HG02885 (cell line): ENCODE measurements at regions not wholly inside any gene's neighbourhood (a gene's known extent, or its start where the extent isn't known, plus 50 kb on each side); places are given as distances from the start of the nearest gene placed in this dataset.

Experiments
- ATAC-seq: cut with Tn5 transposase; IDR thresholded peaks from one replicate; pipeline ENCODE4 v1.9.1; 2021; ENCODE audit warnings: mild to moderate bottlenecking; ENCODE audit not compliant: unreplicated experiment, poor library complexity

DNA sequence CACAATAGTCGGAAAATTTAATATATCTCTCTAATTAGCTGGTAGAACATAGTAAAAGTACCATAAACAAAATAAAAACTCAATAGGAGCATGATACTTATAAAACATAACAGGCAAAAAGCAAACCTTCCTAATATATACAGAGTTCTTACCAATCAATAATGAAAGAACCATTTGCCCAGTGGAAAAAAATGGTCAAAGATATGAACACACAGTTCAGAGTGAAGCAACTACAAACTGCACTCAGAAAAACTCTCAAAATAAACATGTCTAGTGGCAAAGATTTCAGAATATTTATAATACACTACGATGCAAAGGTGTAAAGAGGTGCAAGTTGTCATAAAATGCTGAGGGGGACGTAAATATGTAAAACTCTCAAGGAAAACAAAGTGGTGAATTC is 576.2 kb upstream of the CTNND2 start:
- ATAC-seq = no peak

DNA sequence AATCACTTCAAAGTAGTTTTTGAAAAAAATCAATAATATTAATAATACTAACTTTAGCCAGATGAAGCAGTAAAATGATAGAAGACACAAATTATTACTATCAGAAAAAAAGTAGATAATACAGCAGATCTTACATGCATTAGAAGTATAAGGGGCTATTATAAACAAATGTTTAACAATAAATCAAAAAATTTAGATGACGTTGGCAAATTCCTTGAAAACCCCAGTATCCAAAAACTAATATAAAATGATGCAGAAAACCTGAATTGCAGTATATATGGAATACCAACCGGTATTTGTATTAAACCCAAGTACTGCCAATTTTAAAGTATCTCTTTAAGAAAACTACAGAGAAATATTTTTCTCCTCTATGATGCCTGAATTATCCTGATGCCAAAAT is 573.3 kb upstream of the CTNND2 start:
- no peak for ATAC-seq

DNA sequence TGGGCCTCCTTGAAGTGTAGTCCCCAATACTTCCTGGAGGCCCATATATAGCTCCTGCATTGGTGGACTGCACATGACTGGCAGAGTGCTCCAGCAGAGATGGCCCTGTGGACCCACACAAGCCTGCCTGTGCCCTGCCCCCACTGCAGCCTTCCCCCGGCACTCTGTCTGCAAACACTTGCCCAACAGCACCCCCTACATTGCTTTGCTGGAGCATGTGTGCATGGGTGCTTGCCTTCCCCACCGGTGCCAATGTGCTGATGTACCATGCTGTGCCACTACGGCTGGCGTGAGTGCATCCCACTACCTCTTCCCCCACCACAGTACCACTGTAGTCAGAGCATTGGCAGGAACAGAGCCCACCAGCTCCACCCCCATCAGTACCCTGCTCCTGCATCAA is 563.6 kb upstream of the CTNND2 start:
- no peak for ATAC-seq

DNA sequence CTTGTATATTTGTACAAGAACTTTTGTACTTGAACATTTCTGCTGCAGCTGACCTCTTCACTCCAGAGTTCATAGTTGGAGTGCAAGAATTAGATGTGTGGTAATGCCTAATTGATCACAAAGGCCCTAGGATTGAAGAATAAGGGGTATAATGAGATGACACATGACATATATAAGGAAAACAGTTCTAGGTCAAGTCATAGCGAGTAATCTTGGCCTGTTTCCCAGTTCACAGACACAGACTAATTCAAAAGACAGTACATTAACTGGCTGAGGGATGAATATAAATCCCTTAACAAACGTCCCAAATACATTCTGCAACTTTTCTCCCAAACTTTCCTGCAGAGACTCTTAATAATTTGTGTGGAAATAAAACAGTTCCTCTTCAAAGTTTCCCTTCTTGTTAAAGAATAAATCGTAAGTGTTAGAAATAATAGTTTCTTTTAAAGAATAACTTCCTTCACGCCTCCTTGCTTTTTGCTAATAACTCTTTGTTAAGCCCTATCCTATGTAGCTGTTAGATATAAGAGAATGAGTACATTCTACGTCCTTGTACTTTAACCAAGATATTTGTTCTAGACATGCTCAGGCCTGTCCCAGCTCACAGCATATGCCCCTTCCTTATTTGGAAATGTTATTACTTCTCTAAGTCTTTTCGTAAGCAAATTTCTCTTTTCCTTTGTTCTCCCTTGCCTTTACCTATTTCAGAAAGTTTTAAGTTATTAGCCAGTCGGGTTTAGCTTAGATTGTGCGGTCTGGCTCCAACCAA is 556.4 kb upstream of the CTNND2 start:
- ATAC-seq = no peak

DNA sequence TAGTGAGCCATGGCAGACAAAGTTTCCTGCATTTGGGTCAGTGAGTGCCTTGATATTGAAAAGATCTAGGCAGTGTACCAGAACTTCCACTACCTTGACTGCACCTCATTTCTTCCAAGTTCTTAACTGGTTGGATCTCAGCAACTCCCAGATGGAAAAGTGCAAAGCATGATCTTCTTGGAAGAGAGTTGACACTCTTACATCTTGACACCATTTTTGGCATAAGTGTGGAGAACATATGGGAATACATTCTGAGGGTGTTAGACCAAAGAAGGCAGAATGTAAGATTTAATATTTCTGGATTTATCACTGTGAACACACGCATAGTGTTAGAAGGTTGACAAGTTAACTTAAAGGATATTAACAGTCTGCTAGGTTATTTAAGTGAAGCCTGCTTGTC is 555.1 kb upstream of the CTNND2 start:
- ATAC-seq = no peak

DNA sequence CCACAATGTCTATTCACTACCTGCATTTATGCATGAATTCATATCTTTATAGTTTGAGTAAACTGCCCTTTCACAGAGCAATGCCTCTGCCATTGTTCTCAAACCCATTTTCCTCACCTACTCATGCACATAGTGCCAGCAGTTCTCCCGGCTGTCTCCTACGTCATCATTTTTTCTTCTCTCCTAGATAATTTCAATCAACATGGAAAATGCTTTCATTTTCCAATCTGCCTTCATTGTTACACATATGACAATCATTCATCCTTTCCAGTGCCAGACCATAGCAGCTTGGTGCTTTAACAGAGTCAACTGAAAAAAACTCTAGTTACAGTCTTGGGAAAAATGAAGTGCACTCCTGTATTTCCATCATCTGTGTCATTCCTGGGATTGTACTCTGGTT is 514.8 kb upstream of the CTNND2 start:
- no peak for ATAC-seq

DNA sequence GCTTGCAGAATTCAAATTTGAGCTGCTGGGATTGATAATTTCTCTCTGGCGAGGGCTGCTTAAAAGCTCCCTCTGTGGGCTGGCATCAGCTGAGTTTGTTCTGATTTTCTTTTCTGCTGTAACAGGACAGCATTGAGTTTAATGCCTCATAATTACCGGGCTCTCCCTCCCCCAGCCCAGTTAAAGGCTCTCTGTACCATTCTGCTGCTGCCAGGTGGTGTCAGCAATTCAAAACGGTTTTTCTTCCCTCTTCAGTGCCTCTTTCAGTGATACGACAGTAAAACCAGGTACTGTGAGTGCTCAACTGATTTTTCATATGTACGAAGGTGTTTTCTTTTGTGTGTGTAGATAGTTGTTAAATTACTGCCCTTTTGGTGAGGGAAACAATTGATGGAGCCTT is 509.3 kb upstream of the CTNND2 start:
- no peak for ATAC-seq

DNA sequence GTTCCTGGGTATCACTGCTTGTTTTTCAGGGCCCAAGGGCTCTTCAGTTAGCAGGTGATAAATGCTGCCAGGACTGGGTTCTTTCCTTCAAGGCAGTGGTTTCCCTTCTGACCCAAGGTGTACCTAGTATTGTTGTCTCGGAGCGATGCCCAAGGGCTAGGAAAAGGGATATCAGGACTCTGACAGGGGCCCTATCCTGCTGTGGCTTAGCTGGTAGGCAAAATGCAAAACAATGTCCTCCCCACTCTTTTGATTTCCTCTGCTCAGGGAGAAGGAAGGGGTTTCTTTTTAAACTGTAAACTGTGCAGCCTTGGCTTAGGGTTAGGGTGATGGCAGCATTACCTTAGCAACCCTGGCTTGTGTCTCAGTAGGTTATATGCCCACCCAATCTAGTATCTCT is 508.8 kb upstream of the CTNND2 start:
- ATAC-seq = no peak

DNA sequence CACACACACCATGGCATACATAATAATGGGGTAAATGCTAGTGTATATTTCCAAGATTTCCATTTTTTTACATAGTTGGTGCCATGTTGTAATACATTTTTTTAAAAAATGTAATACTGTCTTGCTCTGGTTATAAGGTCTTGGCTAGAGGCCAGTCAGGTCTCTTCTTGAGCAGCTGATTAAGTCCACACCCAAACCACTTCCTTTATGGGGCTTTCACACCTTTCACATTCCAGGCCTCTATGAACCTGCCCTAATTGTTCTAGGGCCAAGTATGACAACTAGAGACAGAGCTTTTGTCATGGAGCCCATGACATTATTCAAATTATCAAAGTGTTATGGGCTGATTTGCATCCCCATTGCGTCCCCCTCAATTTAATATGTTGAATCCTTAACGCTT is 495.6 kb upstream of the CTNND2 start:
- no peak for ATAC-seq

DNA sequence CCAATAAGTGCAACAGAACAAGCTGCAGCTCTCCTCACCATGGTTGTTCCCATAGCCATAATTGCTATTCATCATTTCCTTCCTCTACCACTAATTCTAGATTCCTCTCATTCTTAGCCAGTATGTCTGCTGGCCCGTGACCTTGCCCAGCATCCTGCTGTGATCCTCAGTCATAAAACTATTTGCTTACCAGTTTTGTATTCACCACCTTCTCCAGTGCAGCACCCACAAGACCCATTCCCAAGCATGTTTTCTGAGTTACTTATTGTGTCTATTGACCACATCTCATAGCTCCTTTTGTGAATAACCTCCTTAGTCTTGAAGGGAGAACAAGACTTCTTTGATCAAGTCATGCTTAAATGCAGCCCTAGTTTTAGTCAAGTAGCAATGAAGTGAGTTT is 488.0 kb upstream of the CTNND2 start:
- ATAC-seq = no peak

DNA sequence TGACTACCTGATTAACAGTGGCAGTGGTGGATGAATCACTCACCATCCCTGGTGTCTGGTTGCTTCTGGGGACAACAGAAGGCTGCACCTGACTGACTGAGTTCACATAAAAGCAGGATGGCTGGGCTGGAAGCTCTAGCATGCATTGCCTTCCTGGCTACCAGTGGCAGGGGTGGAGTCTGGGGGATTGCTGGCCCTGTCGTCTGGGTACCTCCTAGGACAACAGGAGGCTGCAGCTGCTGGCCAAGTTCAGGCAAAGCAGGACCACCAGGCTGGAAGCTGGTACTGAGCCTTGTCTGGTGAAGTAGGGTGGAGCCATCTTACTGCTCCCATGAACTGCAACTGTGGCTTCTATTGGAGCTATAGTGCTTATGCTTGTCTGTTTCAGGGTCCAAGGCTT is 480.8 kb upstream of the CTNND2 start:
- no peak for ATAC-seq

DNA sequence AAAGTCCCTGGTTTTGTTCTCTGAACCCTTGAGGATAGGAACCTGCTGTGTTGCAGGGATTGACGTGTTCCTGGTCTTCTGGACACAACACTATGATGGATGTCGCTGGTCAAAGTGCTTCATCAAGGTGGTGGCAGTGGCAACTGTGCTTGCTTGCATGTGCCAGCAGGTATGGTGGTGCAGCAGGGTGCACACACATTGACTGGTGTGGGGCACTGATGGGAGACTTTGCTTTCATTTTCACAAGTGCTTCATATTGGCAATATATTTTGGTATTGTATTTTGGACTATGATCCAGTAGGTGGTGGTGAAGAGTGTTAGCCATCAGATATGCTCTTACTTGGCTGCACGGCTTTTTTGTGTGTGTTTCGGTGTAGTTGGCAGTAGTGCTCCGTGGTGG is 479.8 kb upstream of the CTNND2 start:
- no peak for ATAC-seq

DNA sequence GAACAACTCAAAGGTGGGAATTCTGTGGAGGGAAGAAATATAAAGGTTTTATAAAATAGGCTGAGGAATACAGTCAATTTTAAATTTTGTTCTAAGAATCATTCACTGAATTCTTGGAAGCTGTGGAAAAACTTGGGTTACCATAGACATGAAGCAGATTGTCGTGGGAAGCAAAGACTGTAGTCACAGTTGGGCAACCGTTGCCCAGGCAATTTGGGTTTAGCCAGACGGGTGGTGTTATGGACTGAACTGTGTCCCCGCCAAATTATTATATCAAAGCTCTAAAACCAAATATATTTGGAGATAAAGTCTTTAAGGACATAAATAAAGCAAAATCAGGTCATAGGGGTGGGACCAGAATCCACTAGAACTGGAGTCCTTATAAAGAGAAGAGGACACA is 463.7 kb upstream of the CTNND2 start:
- ATAC-seq = no peak

DNA sequence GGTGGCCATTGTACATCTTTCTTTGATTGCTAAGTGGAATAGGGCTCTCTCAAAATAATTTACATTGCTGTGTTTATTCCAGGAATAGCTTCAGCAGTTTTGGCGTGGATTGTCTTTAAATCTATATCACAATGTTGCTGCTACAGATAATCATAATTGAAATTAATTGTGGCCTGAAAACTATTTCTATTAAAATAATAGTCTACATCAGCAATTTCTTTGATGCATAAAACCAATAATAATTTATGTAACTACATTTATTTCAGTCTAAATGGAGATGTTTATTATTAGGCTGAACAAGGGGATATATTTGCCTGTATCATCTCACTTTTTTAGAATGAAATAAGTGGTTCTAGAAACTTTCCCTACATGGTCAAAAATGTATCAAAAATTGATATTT is 456.0 kb upstream of the CTNND2 start:
- no peak for ATAC-seq

DNA sequence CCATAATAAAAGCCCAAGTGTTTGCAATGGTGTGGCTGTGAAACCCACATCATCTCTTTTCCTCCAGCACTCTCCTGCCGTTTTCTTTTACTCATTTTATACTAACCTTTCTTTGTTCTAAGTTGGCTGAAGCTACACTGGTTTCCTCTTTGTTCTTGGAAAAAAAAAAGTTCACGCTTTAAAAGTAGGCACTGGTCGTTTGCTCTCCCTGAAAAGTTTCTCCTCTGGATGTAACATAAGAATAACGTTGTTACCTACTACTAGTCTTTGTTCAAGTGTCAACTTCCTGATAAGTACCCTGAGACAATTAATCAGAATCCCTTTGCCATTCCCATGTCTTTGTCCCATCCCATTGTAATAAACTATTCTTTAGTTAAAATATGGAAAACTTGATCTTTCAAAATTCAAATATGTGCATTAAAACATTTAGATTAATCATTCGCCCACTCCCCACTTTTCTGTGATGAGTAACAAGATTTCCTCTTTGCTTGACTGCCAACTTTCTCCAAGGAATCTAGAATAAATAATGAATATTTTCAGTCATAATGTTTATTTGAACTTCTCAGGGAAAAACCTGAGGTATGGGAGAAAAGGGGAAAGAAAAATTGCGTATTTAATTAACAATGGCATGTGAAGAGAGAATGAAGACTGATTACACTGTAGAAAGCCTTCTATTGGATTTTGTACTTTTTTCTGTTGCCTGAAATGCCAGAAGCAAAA is 454.3 kb upstream of the CTNND2 start:
- ATAC-seq = no peak

DNA sequence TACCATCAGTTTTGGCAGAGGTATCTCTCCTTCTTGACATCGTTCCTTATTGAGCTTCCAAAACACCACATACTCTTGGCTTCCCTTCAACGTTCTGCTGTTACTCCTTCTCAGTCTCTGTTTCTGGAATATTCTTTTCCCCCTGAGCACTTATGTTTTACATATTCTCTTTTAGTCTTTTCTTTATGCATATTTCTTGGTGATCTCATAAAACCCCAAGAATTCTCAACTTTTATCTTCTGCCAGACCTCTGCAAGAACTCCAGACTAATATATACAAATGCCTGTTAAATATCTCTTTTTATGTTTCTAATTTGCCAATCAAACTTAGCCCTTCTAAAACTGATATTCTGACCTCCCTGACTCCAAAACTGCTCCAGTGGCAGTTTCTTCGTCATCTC is 453.4 kb upstream of the CTNND2 start:
- ATAC-seq = no peak

DNA sequence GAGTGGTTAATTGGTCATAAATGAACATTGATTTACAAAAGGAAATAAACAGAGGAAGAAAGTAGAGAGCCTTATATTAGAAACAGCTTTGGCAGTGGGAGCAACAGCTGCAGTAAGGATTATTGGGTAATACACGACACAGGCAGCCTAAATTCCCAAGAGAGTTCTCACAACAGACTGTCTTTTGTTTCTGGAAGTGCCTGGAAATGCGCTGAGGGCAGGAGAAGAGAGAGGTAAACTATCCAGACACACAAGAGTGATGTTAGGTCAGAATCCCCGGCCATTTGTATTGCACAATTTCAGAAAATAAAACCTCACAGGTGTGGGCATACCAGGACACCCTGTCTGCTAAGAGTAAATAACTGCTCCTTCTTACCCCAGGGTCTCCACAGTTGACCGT is 450.4 kb upstream of the CTNND2 start:
- ATAC-seq = no peak

DNA sequence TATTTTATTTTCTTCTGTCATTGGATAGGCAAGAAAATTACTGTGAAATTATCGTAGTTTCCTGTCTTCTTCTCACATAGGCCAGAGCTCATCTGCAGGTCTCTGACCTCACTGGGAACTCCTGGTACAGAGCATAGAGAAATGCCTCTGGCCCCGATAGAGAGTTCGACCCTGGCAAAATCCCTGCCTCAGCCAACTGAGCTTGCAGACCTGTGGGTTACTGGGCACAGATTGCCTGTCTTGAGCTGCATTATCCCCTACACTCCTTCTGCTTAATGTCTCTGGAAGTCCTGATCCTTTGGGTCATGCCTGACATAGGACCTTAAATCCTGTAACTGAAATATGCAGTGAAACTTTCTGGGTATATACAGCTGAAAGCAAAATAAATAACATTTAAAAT is 439.3 kb upstream of the CTNND2 start:
- no peak for ATAC-seq

DNA sequence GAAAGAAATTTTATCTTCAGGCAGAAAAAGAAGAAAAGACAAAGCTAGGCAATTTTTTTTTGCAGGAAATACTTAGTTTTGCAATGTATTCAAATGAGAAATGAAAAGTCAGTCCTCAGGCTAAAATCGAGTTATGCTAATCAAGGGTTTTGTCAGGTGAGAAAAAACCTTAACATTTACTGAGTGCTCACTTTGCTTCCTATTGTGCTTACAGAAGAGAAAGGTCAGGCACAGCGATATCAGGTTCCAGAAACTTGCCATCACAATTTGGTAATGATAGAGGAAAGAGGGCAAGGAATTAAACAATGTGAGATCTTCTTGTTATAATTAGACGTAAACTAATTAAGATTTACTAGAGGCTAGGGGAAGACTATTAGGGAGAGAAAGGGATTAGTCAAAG is 431.7 kb upstream of the CTNND2 start:
- ATAC-seq = no peak

DNA sequence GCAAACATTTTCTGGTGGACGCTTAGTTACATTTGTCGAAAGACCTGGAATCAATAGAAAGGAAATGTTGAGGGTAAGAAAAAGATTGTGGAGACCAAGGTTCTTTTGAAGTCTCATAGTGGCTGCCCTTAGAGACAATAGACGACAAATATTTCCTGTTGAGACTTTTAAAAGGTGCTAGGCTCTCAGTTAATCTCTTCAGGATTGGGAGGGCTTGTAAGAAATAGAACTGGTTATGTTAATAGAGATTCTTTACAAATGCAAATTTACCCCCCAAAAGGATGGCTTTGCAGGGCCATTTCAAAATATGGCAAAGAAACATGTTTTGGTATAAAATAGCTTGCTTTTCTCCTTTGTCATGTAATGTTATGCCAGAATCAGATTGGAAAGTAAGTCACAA is 428.2 kb upstream of the CTNND2 start:
- no peak for ATAC-seq

DNA sequence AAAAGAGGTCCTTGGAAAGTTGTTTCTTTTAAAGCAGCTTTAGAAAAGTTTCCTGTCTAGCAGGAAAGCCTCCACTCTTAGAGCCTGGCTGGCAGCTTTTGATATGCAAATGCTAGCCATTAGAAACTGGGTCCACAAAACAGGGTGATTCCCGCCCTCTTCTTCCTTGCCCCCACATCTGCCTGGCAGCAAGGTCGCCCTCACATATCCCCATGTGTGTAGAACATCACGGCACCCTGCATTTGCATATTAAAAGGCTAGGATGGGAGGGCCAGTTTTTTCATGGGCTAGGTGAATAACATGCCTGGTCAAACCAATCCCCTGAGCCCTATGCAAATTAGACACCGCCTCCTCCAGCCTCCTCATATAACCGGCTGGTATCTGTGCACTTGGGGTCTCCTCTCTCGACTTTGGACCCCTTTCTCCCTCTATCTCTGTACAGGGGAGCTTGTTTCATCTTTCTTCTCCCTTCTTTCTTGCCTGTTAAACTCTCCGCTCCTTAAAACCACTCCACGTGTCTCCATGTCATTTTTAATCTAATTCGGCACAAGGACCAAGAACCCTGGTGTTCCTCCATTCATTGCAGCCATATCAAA is 426.8 kb upstream of the CTNND2 start:
- ATAC-seq = no peak

DNA sequence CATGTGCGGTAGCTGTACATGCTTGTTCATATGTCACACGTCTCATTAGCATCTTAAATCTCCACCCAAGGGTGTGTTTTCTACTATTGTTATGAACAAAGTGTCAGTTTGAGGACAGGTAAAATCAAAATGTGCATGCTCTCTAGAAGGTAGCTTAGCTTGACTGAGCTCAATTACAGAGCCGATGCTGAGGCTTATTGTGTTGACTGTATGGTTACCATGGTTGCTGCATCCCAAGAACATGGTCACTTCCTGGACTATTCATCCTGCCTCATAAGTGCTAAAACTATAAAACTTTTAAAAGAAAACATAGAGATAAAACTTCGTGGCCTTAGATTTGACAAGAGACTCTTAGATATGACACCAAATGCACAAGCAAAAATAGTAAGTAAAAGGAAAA is 426.1 kb upstream of the CTNND2 start:
- no peak for ATAC-seq
